ENCODE measurements at regions not wholly inside any gene's neighbourhood (a gene's known extent, or its start where the extent isn't known, plus 50 kb on each side); places are given as distances from the start of the nearest gene placed in this dataset.
"Not testable (repeated sequence)": the region's sequence is repeated elsewhere in the genome, so short reads cannot be mapped to it uniquely, and the experiment has no call there.

- Mint-ChIP-seq H3K9me3 (peaks cover 0 to 21% (median 5%) of the 10 kb centered on the region in 11 donors), H3K27me3 (peaks cover 9 to 33% (median 30%) of the 10 kb centered on the region in 5 donors)
- H3K36me3 ChIP-seq (ENCODE audit: control insufficient read depth in 2 of 3, insufficient read depth in 3 of 3, low read length in 3 of 3); H3K4me3 ChIP-seq (ENCODE audit: low read length); H3K4me3 Mint-ChIP-seq; CTCF ChIA-PET; DNase-seq; ATAC-seq; H3K27me3 ChIP-seq (ENCODE audit: control insufficient read depth in 2 of 2, insufficient read depth in 2 of 2, low read length in 2 of 2); H3K4me1 ChIP-seq (ENCODE audit: control insufficient read depth in 2 of 2, insufficient read depth in 2 of 2, low read length in 2 of 2); H3K27ac Mint-ChIP-seq; H3K4me1 Mint-ChIP-seq; H3K27ac ChIP-seq (ENCODE audit: low read depth, low read length); H3K9me3 ChIP-seq (ENCODE audit: control insufficient read depth in 2 of 3, low read length in 3 of 3); POLR2A ChIA-PET; H3K36me3 Mint-ChIP-seq: not testable (repeated sequence)
- intact Hi-C loops (cut with micrococcal nuclease) = loop anchor here (5.0 kb wide), 2 partner anchors 197 to 1007 kb away; no protein-coding TSS in a partner anchor
Observed at GRCh38 chr1:60845659-60846058, 236.7 kb upstream of the NFIA start.

- no peaks in the 10 kb centered on the region for H3K36me3 ChIP-seq (ENCODE audit: control insufficient read depth in 2 of 3, insufficient read depth in 3 of 3, low read length in 3 of 3)
- no peak overlapping the region for H3K27ac ChIP-seq (ENCODE audit: low read depth, low read length)
- Mint-ChIP-seq H3K27ac (no peak overlapping the region), H3K36me3 (peaks cover 0 to 7% (median 0%) of the 10 kb centered on the region in 5 donors), H3K9me3 (peaks cover 0 to 7% (median 0%) of the 10 kb centered on the region in 11 donors), H3K4me1 (no peaks in the 10 kb centered on the region), H3K27me3 (peaks cover 0 to 37% (median 23%) of the 10 kb centered on the region in 5 donors), H3K4me3 (no peak overlapping the region)
- ChIA-PET CTCF (no interaction called here), POLR2A (no interaction called here)
- H3K4me1 ChIP-seq (ENCODE audit: control insufficient read depth in 2 of 2, insufficient read depth in 2 of 2, low read length in 2 of 2) = no peaks in the 10 kb centered on the region
- DNase-seq (no peak), ATAC-seq (no peak)
- no peaks in the 10 kb centered on the region for H3K9me3 ChIP-seq (ENCODE audit: control insufficient read depth in 2 of 3, low read length in 3 of 3)
- no peaks in the 10 kb centered on the region for H3K27me3 ChIP-seq (ENCODE audit: control insufficient read depth in 2 of 2, insufficient read depth in 2 of 2, low read length in 2 of 2)
- H3K4me3 ChIP-seq (ENCODE audit: low read length) = no peak overlapping the region
- intact Hi-C loops (cut with micrococcal nuclease) = loop anchor here in 1 of 2 donors (5.0 kb wide), 1 partner anchor 1010 kb away; no protein-coding TSS in a partner anchor
Observed at GRCh38 chr1:60842304-60842703, 240.1 kb upstream of the NFIA start.

DNA sequence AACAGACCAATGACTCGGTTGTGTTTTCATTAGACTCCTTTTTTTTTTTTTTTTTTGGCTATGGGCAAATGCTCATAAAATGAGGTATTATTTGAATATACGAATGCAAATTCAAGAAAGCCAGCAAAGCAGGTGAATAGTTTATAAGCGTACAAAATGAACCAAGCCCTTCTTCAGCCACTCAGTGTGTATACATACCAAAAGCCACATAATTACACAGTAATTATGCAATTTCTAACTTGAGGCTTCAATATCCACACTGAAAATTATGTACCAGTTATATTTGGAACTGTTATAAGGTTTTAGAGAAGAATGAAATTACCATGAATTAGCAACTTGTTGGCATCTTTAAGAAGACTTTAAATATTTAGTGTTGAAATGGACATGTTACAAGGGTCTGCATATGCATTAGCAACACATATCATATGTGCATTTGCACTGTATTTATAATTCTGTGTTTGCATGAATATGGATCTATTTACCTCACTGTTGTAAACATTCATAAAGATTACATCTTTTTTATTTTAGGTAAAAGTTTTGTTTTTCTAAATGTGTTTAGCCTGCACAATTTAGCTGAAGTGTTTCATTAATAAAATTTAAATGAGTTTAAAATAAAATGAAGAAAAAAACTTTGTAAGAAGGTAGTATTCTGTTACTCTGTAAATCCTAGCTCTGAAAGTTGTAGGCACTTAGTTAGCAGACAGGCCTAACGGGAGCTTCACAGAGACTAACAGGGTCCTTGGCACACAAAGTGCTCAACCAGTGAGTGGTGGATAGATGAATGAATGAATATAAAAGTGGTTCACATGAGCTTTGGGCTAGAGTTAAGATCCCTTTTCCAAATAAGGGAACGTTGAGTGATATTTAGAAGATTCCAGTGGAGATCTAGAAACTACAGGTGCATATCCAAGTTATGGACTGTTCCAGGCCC is 241.0 kb upstream of the NFIA start:
- Mint-ChIP-seq H3K27ac (no peak overlapping the region), H3K4me3 (no peak overlapping the region), H3K27me3 (peaks cover 0 to 41% (median 24%) of the 10 kb centered on the region in 5 donors), H3K4me1 (no peaks in the 10 kb centered on the region), H3K36me3 (peaks cover 0 to 7% (median 0%) of the 10 kb centered on the region in 5 donors), H3K9me3 (peaks cover 0 to 7% (median 0%) of the 10 kb centered on the region in 11 donors)
- POLR2A ChIA-PET = no interaction called here
- Histone ChIP-seq H3K36me3 (ENCODE audit: control insufficient read depth in 2 of 3, insufficient read depth in 3 of 3, low read length in 3 of 3) (no peaks in the 10 kb centered on the region), H3K4me3 (ENCODE audit: low read length) (no peak overlapping the region), H3K27ac (ENCODE audit: low read depth, low read length) (no peak overlapping the region), H3K4me1 (ENCODE audit: control insufficient read depth in 2 of 2, insufficient read depth in 2 of 2, low read length in 2 of 2) (no peaks in the 10 kb centered on the region), H3K27me3 (ENCODE audit: control insufficient read depth in 2 of 2, insufficient read depth in 2 of 2, low read length in 2 of 2) (no peaks in the 10 kb centered on the region), H3K9me3 (ENCODE audit: control insufficient read depth in 2 of 3, low read length in 3 of 3) (no peaks in the 10 kb centered on the region)
- intact Hi-C loops (cut with micrococcal nuclease) = loop anchor here in 1 of 2 donors (5.0 kb wide), 1 partner anchor 1011 kb away; no protein-coding TSS in a partner anchor
- ATAC-seq (no peak), DNase-seq (no peak)
- CTCF ChIA-PET = no interaction called here

- H3K9me3 Mint-ChIP-seq; H3K4me3 Mint-ChIP-seq; H3K4me1 Mint-ChIP-seq; H3K36me3 ChIP-seq (ENCODE audit: control insufficient read depth in 2 of 3, insufficient read depth in 3 of 3, low read length in 3 of 3); H3K36me3 Mint-ChIP-seq; H3K9me3 ChIP-seq (ENCODE audit: control insufficient read depth in 2 of 3, low read length in 3 of 3); H3K27ac ChIP-seq (ENCODE audit: low read depth, low read length); DNase-seq; H3K27me3 ChIP-seq (ENCODE audit: control insufficient read depth in 2 of 2, insufficient read depth in 2 of 2, low read length in 2 of 2); POLR2A ChIA-PET; CTCF ChIA-PET; H3K4me1 ChIP-seq (ENCODE audit: control insufficient read depth in 2 of 2, insufficient read depth in 2 of 2, low read length in 2 of 2); H3K27ac Mint-ChIP-seq; ATAC-seq; H3K4me3 ChIP-seq (ENCODE audit: low read length): not testable (repeated sequence)
- H3K27me3 Mint-ChIP-seq = peaks cover 0 to 46% (median 24%) of the 10 kb centered on the region in 5 donors
- intact Hi-C loops (cut with micrococcal nuclease) = loop anchor here in 1 of 2 donors (5.0 kb wide), 1 partner anchor 1012 kb away; no protein-coding TSS in a partner anchor
Observed at GRCh38 chr1:60840476-60840875, 241.9 kb upstream of the NFIA start.

GRCh38 chr1:60835649-60836048 is 246.7 kb upstream of the NFIA start:
- H3K27me3 Mint-ChIP-seq = peaks cover 13 to 68% (median 24%) of the 10 kb centered on the region in 5 donors
- ATAC-seq (no peak), DNase-seq (no peak)
- H3K27me3 ChIP-seq (ENCODE audit: control insufficient read depth in 2 of 2, insufficient read depth in 2 of 2, low read length in 2 of 2) = no peaks in the 10 kb centered on the region
- H3K27ac ChIP-seq (ENCODE audit: low read depth, low read length) = no peak overlapping the region
- peaks cover 0 to 7% (median 0%) of the 10 kb centered on the region in 11 donors for H3K9me3 Mint-ChIP-seq
- H3K4me3 ChIP-seq (ENCODE audit: low read length) = no peak overlapping the region
- POLR2A ChIA-PET = no interaction called here
- CTCF ChIA-PET = interaction anchor here (1.2 kb wide), 1 partner anchor 10 kb away, joined by 5 read pairs; no protein-coding TSS in a partner anchor
- H3K9me3 ChIP-seq (ENCODE audit: control insufficient read depth in 2 of 3, low read length in 3 of 3) = no peaks in the 10 kb centered on the region
- H3K4me1 ChIP-seq (ENCODE audit: control insufficient read depth in 2 of 2, insufficient read depth in 2 of 2, low read length in 2 of 2) = no peaks in the 10 kb centered on the region
- H3K36me3 Mint-ChIP-seq = no peaks in the 10 kb centered on the region
- no peaks in the 10 kb centered on the region for H3K36me3 ChIP-seq (ENCODE audit: control insufficient read depth in 2 of 3, insufficient read depth in 3 of 3, low read length in 3 of 3)
- H3K4me3 Mint-ChIP-seq = no peak overlapping the region
- H3K4me1 Mint-ChIP-seq = peaks cover 0 to 8% (median 0%) of the 10 kb centered on the region in 7 donors
- intact Hi-C loops (cut with micrococcal nuclease) = no loop called here
- no peak overlapping the region for H3K27ac Mint-ChIP-seq

DNA sequence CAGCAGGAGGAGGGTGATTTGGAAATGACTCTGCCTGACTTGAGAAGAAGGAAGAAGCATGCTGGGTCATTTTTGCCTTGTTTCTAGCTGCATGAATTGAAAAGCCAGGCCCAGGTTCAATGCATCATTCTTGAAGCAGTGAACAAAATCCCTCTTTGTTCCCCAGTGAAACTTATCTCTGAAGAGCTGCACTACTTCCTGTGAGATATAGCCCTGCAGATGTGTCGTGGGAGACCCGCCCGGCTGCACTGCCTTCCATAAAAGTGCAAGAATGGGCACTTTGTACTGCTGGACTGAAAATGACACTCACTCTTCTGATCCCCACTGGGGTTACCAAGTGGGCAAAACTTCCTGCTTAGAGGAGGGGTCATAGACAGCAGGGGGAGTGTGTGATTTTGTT is 249.2 kb upstream of the NFIA start:
- H3K4me3 Mint-ChIP-seq = no peak overlapping the region
- CTCF ChIA-PET = no interaction called here
- no peak for DNase-seq

More for the DNA sequence above, 249.2 kb upstream of the NFIA start:
- intact Hi-C loops (cut with micrococcal nuclease) = no loop called here
- Mint-ChIP-seq H3K4me1 (peaks cover 0 to 8% (median 0%) of the 10 kb centered on the region in 7 donors), H3K27ac (no peak overlapping the region), H3K36me3 (no peaks in the 10 kb centered on the region), H3K27me3 (peaks cover 13 to 69% (median 31%) of the 10 kb centered on the region in 5 donors), H3K9me3 (peaks cover 0 to 6% (median 0%) of the 10 kb centered on the region in 11 donors)
- Histone ChIP-seq H3K9me3 (ENCODE audit: control insufficient read depth in 2 of 3, low read length in 3 of 3) (no peaks in the 10 kb centered on the region), H3K4me1 (ENCODE audit: control insufficient read depth in 2 of 2, insufficient read depth in 2 of 2, low read length in 2 of 2) (no peaks in the 10 kb centered on the region), H3K27me3 (ENCODE audit: control insufficient read depth in 2 of 2, insufficient read depth in 2 of 2, low read length in 2 of 2) (no peaks in the 10 kb centered on the region), H3K27ac (ENCODE audit: low read depth, low read length) (no peak overlapping the region), H3K36me3 (ENCODE audit: control insufficient read depth in 2 of 3, insufficient read depth in 3 of 3, low read length in 3 of 3) (no peaks in the 10 kb centered on the region), H3K4me3 (ENCODE audit: low read length) (no peak overlapping the region)
- POLR2A ChIA-PET = no interaction called here
- ATAC-seq = no peak
